HCT116 (cell line): ENCODE measurements at regions not wholly inside any gene's neighbourhood (a gene's known extent, or its start where the extent isn't known, plus 50 kb on each side); places are given as distances from the start of the nearest gene placed in this dataset.
"Not testable (repeated sequence)": the region's sequence is repeated elsewhere in the genome, so short reads cannot be mapped to it uniquely, and the experiment has no call there.

Experiments
- ATAC-seq: fragments of 200-7000 bp; cut with Tn5 transposase; 2 replicates; pipeline ENCODE4 v1.9.1; 2020; ENCODE audit warnings: mild to moderate bottlenecking, moderate library complexity
- BruUV-seq: library from RNA; stranded (reverse); fragments of 400-500 nt; replicated peaks from 2 replicates; lab custom pipeline; 2021; lab: Mats Ljungman, UMichigan
- CTCF ChIA-PET: fragments of 300-600 bp; sonication (Branson Sonifier 250); formaldehyde crosslinking; loops from one replicate; lab custom pipeline; 2021; ENCODE audit warnings: antibody characterized with exemption; lab: Charles Lee
- POLR2A ChIA-PET: fragments of 300-600, 350-600 bp; sonication (Branson Sonifier 250); formaldehyde crosslinking; loops from one replicate; lab custom pipeline; 2021; ENCODE audit warnings: antibody characterized with exemption; lab: Charles Lee
- RAD21 ChIA-PET, 2 experiments: fragments of 300-600 bp; sonication (Branson Sonifier 250); formaldehyde crosslinking; loops; one replicate each; lab custom pipeline; 2023; ENCODE audit warnings: low total read pairs in 2 of 2; ENCODE audit not compliant: uncharacterized antibody in 2 of 2, unreplicated experiment in 2 of 2, low non-redundant PET in 1 of 2; lab: Charles Lee
- DNase-seq: peaks from one replicate; pipeline ENCODE4 v3.0.0-alpha.2; 2010; ENCODE audit warnings: low read depth, low spot score
- H2AFZ ChIP-seq: fragments of 200-600 bp; shearing (Covaris generic), sonication (generic); 2 replicates; pipeline ENCODE4 v1.6.1; 2017; ENCODE audit warnings: low read depth, mixed run types, mixed read lengths, antibody characterized with exemption, low read length; ENCODE audit not compliant: poor library complexity, severe bottlenecking
- H3K27ac ChIP-seq: 2 replicates; pipeline ENCODE4 v1.5.1; 2012; ENCODE audit warnings: low read depth, low read length
- H3K27me3 ChIP-seq: fragments of 200-600 bp; sonication (generic); 2 replicates; pipeline ENCODE4 v1.6.1; 2016; ENCODE audit warnings: mixed run types, low read length, mixed read lengths; ENCODE audit not compliant: insufficient read depth
- H3K36me3 ChIP-seq, 2 experiments: fragments of 200-500 bp in 1 of 2; fragments of 200-600 bp in 1 of 2; sonication (Bioruptor generic) in 1 of 2; sonication (generic) in 1 of 2; 2 replicates each; pipeline versions ENCODE4 v1.5.1 to v1.6.1; 2014 to 2016; ENCODE audit warnings: low read length in 2 of 2, inconsistent platforms in 1 of 2, mixed read lengths in 1 of 2, mixed run types in 1 of 2; ENCODE audit not compliant: insufficient read depth in 2 of 2, control insufficient read depth in 1 of 2
- H3K4me1 ChIP-seq, 2 experiments: fragments of 200-600 bp in 1 of 2; sonication (generic) in 1 of 2; 2 replicates each; pipeline versions ENCODE4 v1.5.1 to v1.6.1; 2012 to 2017; ENCODE audit warnings: low read length in 2 of 2, inconsistent platforms in 1 of 2, mild to moderate bottlenecking in 1 of 2, mixed read lengths in 1 of 2, mixed run types in 1 of 2, moderate library complexity in 1 of 2; ENCODE audit not compliant: insufficient read depth in 2 of 2, control insufficient read depth in 1 of 2
- H3K4me2 ChIP-seq: fragments of 200-600 bp; sonication (generic); 2 replicates; pipeline ENCODE4 v1.6.1; 2017; ENCODE audit warnings: mixed run types, low read length, mixed read lengths
- H3K4me3 ChIP-seq, 2 experiments: fragments of 200-600 bp in 1 of 2; sonication (generic) in 1 of 2; replicated peaks in 1 of 2; 2 replicates each; pipeline ENCODE4 v1.5.1; 2011 to 2016; ENCODE audit warnings: low read length in 2 of 2, control low read depth in 1 of 2, low read depth in 1 of 2, mild to moderate bottlenecking in 1 of 2, mixed read lengths in 1 of 2, mixed run types in 1 of 2
- H3K79me2 ChIP-seq: fragments of 200-600 bp; sonication (generic); 2 replicates; pipeline ENCODE4 v1.6.1; 2017; ENCODE audit warnings: mild to moderate bottlenecking, mixed run types, low read length, moderate library complexity, mixed read lengths; ENCODE audit not compliant: insufficient read depth
- H3K9ac ChIP-seq: fragments of 200-600 bp; sonication (generic); 2 replicates; pipeline ENCODE4 v1.6.1; 2016; ENCODE audit warnings: low read length, mixed read lengths
- H3K9me2 ChIP-seq: fragments of 200-600 bp; sonication (generic), shearing (Covaris generic); 2 replicates; pipeline ENCODE4 v1.6.1; 2017; ENCODE audit warnings: mixed run types, mild to moderate bottlenecking, moderate library complexity; ENCODE audit not compliant: insufficient read depth
- H3K9me3 ChIP-seq, 2 experiments: fragments of 200-500 bp in 1 of 2; fragments of 200-600 bp in 1 of 2; sonication (Bioruptor generic) in 1 of 2; sonication (generic) in 1 of 2; 2 replicates each; pipeline ENCODE4 v1.6.1; 2014 to 2017; ENCODE audit warnings: low read length in 2 of 2, mixed read lengths in 2 of 2, inconsistent platforms in 1 of 2, low read depth in 1 of 2, mild to moderate bottlenecking in 1 of 2, mixed run types in 1 of 2, moderate library complexity in 1 of 2; ENCODE audit not compliant: control insufficient read depth in 1 of 2, insufficient read depth in 1 of 2
- H4K20me1 ChIP-seq: fragments of 200-600 bp; sonication (generic), shearing (Covaris generic); 2 replicates; pipeline ENCODE4 v1.6.1; 2017; ENCODE audit warnings: mixed run types, mild to moderate bottlenecking, moderate library complexity; ENCODE audit not compliant: insufficient read depth
- intact Hi-C: fragments of 100-400 bp; cut with micrococcal nuclease; formaldehyde crosslinking; loops from 2 replicates; pipeline ENCODE4 v1.10.0; 2022

DNA sequence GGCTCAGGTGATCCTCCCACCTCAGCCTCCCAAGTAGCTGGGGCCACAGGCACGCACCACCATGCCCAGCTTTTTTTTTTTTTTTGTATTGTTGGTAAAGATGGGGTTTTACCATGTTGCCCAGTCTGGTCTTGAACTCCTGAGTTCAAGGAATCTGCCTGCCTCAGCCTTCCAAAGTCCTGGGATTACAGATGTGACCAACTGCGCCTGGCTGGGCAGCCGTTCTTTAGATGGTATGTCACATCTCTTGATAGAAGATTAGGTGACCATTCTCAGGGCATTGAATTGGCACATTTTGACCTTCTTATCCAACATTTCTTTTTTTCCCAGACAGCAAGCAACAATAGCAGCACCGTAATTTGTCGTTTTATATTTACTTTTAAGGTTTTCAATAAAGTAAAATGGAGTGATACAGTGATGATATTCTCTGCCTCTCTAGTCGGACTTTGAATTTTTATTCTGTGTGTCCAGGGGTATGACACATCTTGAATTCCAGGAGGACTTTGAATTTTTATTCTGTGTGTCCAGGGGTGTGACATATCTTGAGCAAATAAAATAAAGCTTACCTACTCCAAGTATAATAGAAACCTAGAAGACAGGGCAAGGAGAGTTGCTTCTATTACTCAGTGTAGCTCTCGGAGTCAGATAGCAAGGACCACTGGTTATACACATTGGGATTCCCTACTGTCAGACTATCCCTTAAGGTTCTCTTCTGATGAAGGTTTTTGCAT is 282.4 kb upstream of the NOTCH2NLA start:
- H4K20me1 ChIP-seq, POLR2A ChIA-PET, H3K27me3 ChIP-seq, DNase-seq, intact Hi-C loops, H3K4me2 ChIP-seq, RAD21 ChIA-PET, H3K79me2 ChIP-seq, H3K4me3 ChIP-seq, CTCF ChIA-PET, BruUV-seq, H3K9ac ChIP-seq, H3K36me3 ChIP-seq, H3K9me3 ChIP-seq, H3K4me1 ChIP-seq, ATAC-seq, H3K27ac ChIP-seq, H3K9me2 ChIP-seq, H2AFZ ChIP-seq: not testable (repeated sequence)

DNA sequence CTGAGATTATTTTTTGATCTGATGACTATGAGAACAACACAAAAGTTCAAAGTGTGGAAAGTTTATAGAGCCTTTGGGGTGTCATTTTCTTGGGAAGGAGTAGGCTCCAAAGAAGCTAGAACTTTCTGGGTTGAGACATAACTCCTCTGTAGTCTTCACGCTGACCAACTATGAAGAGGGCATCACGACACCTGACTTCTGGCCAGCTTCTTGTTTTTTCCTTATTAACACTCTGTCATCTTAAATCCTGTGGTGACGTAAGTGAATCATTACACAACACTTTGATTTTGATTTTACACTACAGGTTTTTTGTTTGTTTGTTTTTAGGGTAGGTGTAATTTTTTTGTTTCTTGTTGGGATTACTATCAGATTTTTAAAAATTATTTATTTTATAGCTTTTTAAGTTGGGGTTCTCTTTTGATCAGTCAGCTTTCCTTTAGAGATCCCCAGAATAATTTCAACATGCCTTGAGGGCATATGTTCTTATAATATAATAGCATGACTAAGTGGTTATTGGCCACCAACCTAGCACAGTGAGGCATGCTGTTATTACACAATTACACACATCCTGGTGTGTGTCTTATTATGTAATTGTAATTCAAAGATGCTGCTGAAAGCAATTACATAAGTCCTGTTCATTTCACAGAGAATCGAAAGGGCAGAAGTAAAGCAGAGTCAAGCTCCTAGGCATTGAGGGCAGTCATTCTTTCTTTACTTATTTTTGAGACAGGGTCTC is 281.6 kb upstream of the NOTCH2NLA start:
- RAD21 ChIA-PET, CTCF ChIA-PET, H2AFZ ChIP-seq, H3K4me2 ChIP-seq, H3K4me1 ChIP-seq, DNase-seq, H3K9me3 ChIP-seq, POLR2A ChIA-PET, H3K9ac ChIP-seq, H3K79me2 ChIP-seq, H3K27ac ChIP-seq, H3K27me3 ChIP-seq, ATAC-seq, H3K36me3 ChIP-seq, H3K4me3 ChIP-seq, intact Hi-C loops, H4K20me1 ChIP-seq, BruUV-seq, H3K9me2 ChIP-seq: not testable (repeated sequence)

DNA sequence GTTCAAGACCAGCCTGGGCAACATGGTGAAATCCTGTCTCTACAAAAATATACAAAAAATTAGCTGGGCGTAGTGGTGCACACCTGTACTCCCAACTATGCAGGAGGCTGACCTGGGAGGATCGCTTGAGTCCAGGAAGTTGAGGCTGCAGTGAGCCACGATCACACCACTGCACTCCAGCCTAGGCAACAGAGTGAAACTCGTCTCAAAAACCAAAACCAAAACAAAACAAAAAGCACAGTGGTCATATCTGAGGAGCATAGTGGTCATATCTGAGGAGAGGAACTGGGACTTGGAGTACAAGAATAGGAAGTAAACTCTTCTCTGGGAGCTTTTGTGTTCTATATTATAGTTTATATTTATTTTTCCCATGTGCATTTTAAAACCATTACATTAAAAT is 275.3 kb upstream of the NOTCH2NLA start:
- DNase-seq, H3K36me3 ChIP-seq, H3K4me2 ChIP-seq, BruUV-seq, H3K9ac ChIP-seq, H3K9me2 ChIP-seq, H3K9me3 ChIP-seq, CTCF ChIA-PET, ATAC-seq, H2AFZ ChIP-seq, intact Hi-C loops, H4K20me1 ChIP-seq, H3K27me3 ChIP-seq, POLR2A ChIA-PET, RAD21 ChIA-PET, H3K4me3 ChIP-seq, H3K27ac ChIP-seq, H3K4me1 ChIP-seq, H3K79me2 ChIP-seq: not testable (repeated sequence)

DNA sequence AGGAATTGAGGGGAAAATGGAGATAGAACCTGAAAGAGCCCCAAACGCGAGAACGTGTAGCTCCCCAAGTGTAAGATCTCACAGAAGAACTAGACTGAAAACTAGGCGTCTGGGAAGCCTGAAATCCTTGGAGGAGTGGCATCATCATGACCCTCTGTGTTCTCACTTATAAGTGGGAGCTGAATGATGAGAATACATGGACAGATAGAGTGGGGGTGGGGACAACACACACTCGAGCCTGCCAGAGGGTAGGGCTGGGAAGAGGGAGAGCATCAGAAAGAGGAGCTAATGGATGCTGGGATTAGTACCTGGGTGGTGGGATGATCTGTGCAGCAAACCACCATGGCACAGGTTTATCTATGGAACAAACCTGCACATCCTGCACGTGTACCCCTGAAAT is 258.7 kb upstream of the NOTCH2NLA start:
- POLR2A ChIA-PET, H3K36me3 ChIP-seq, H3K9ac ChIP-seq, H3K79me2 ChIP-seq, H3K4me3 ChIP-seq, RAD21 ChIA-PET, H4K20me1 ChIP-seq, H3K9me3 ChIP-seq, H3K27ac ChIP-seq, H3K9me2 ChIP-seq, H2AFZ ChIP-seq, DNase-seq, H3K27me3 ChIP-seq, BruUV-seq, H3K4me1 ChIP-seq, H3K4me2 ChIP-seq, ATAC-seq, intact Hi-C loops, CTCF ChIA-PET: not testable (repeated sequence)
